Right ventricle myocardium superior (tissue), 1 donor: ENCODE measurements at regions not wholly inside any gene's neighbourhood (a gene's known extent, or its start where the extent isn't known, plus 50 kb on each side); places are given as distances from the start of the nearest gene placed in this dataset.
A peak's percentile ranks its signal among the peaks of the same experiment; 100 is the strongest.
"Not testable (repeated sequence)": the region's sequence is repeated elsewhere in the genome, so short reads cannot be mapped to it uniquely, and the experiment has no call there.

Experiments
- ATAC-seq: fragments of 200-7000 bp; cut with Tn5 transposase; one replicate; pipeline ENCODE4 v1.9.1; 2020; ENCODE audit warnings: mild to moderate bottlenecking; ENCODE audit not compliant: poor library complexity
- DNase-seq: peaks from one replicate; pipeline ENCODE4 v3.0.0-alpha.2; 2020
- intact Hi-C: fragments of 100-400 bp; cut with DNase I; formaldehyde crosslinking; loops from one replicate; pipeline ENCODE4 v1.11.2; 2022
- donor health status: DM: no; HTN: yes; CAD: no; lungs with severe emphysema.

- DNase-seq (no peak), ATAC-seq (no peak)
- intact Hi-C loops: no loop called here
These were observed 257.5 kb downstream of the KTN1 start for GRCh38 chr14:55837467-55837866.

DNA sequence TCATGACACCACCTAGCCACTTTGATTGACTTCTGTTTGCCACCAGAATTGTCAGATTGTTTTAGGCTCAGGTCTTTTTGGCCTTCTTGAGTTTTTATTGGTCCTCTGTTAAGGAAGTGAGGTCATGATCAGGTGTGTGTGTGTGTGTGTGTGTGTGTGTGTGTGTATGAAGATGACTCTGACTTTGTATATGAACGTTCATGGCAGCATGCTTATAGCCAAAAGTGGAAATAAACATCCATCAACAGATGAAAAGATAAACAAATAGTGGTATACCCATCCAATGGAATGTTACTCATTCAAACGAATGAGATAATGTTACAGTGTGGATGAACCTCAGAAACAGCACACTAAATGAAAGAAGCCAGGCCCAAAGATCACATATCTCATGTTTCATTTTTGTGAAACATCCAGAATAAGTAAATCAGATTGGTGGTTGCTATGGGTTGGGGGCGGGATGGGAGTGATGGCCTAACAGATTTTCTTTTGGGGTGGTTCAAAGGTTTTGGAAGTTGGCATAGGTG is 258.6 kb downstream of the KTN1 start:
- DNase-seq (no peak), ATAC-seq (no peak)
- intact Hi-C loops: no loop called here

GRCh38 chr14:55839301-55839947 is 259.4 kb downstream of the KTN1 start:
- ATAC-seq, intact Hi-C loops, DNase-seq: not testable (repeated sequence)

- ATAC-seq (no peak), DNase-seq (no peak)
- intact Hi-C loops: no loop called here
These were observed 260.8 kb downstream of the KTN1 start for GRCh38 chr14:55840821-55841220.

GRCh38 chr14:55841625-55842024 is 261.6 kb downstream of the KTN1 start:
- DNase-seq (no peak), ATAC-seq (no peak)
- intact Hi-C loops: no loop called here

- ATAC-seq (no peak), DNase-seq (no peak)
- intact Hi-C loops: no loop called here
These were observed 263.9 kb downstream of the KTN1 start for GRCh38 chr14:55843718-55844403.

DNA sequence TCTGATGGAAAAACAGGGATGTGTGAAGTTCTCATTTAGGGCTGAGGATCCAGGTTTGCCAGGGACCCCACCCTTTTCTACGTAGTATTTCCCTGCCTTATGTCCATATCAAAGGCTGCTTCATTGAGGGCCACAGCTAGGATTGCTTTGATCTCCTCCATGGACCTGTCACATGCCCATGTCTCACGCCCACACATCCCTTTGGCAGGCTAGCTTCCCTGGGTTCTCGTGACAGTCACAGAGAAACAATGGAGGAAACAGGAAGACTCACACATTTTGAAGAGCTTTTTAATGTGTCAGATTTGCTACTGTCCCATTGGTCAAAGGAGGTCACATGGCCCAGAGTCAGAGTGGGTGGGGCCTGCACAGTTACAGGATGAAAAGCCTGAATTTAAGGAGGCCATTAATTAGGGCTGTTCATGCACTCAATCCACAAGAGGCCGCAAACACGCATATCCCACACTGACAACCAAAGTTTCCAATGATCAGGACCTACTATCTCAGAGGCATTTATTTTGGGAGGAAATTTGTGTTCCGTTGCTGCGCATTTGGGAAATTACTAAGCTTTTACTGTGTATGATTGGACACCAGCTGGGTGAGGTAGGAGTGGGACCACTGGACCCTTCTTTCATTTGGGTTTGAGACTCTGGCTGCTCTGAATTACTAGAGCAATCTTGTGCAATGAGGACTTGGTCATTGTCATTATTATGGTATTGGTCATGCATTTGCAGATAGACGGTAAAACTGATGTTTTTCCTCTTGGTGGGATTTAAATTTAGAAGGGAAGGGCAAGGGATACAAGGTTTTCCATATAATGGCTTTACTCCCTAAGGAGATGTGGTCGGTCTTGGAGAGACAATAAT is 266.2 kb downstream of the KTN1 start:
- intact Hi-C loops: no loop called here
- ATAC-seq (no peak), DNase-seq (no peak)

DNA sequence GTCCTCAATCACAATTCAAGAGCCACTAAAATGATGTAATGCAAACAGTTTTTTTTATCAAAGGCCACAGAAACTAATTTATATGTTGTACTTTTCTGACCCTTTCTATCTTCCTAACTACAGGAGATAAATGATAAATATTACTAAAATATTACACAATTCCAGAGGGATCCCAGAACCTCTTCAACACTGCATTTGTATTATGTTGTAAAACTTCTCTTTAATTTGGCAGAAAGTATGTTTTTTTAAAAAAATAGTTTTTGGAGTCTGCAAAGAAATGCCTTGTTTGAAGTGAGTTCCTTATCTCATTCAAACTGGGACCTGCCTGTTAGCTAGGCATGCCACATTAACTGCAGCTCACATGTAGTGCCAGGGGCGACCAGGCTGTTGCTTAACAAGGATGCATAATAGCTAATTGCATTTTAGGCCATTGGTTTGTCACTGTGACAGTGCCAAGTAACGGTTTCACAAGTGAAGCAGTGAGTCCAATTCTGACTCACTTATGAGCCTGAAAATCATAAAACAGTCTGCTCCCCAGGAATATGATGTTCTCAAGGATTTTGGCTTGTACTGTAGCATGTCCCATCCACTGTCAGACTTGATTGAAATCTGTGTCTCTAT is 266.9 kb downstream of the KTN1 start:
- DNase-seq (peak; percentile 56), ATAC-seq (peak; percentile 54)
- intact Hi-C loops: no loop called here

DNA sequence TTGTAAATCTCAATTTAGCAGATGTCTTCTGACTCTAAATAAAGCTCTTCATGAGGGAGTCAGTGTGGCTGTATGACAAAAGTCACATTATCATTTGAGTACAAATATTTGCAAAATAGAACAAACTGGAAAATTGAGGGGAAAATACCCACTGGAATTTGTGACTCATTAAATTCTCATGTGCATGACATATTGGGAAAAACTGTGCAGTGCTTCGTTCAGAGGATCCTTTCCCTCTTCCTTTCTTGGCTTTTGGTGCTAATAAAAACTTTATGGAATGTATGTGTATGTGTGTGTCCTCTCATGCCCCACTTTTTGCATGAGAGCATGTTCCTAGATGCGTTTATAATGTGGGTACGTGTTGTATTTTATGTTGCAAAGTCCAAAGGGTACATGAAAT is 267.8 kb downstream of the KTN1 start:
- ATAC-seq: no peak
- DNase-seq: no peak
- intact Hi-C loops: no loop called here

GRCh38 chr14:55848964-55849363 is 269.0 kb downstream of the KTN1 start:
- ATAC-seq (no peak), DNase-seq (no peak)
- intact Hi-C loops: no loop called here

GRCh38 chr14:55849833-55850232 is 268.4 kb upstream of the PELI2 start:
- DNase-seq (no peak), ATAC-seq (no peak)
- intact Hi-C loops: no loop called here

GRCh38 chr14:55850825-55851241 is 267.4 kb upstream of the PELI2 start:
- peak; percentile 21 for ATAC-seq
- intact Hi-C loops: no loop called here
- DNase-seq: no peak

GRCh38 chr14:55851301-55851700 is 266.9 kb upstream of the PELI2 start:
- ATAC-seq: peak; percentile 51
- DNase-seq: no peak
- intact Hi-C loops: no loop called here

DNA sequence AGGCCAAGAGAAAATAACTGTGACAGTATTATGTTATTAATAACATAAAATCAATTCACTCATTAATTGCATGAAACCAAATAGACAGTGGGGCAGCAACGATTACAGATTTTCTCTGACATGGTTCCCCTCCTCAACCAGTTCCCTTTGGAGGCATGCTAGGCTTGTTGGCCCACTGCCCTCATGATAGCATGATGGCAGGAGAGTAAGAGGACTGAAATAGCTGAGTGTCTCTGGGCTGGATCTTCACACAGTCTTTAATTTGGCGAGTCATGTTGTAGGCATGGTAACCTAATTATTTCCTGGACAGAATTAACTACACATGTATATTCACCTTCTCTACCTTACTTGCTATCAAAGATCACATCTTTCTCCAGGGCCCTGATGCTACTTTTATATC is 266.2 kb upstream of the PELI2 start:
- intact Hi-C loops: no loop called here
- DNase-seq: peak; percentile 42
- ATAC-seq: peak; percentile 82

- intact Hi-C loops: no loop called here
- ATAC-seq (no peak), DNase-seq (no peak)
These were observed 262.5 kb upstream of the PELI2 start for GRCh38 chr14:55855751-55856150.

DNA sequence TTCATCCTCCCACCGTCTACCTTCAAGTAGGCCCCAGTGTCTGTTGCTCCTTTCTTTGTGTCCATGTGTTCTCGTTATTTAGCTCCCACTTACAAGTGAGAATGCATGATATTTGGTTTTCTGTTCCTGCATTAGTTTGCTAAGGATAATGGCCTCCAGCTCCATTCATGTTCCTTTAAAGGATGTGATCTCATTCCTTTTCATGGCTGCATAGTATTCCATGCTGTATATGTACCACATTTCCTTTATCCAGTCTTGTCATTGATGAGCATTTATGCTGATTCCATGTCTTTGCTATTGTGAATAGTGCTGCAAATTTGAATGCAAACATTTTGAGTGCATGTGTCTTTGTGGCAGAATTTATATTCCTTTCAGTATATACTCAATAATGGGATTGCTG is 259.6 kb upstream of the PELI2 start:
- intact Hi-C loops: no loop called here
- DNase-seq: no peak
- ATAC-seq: no peak

DNA sequence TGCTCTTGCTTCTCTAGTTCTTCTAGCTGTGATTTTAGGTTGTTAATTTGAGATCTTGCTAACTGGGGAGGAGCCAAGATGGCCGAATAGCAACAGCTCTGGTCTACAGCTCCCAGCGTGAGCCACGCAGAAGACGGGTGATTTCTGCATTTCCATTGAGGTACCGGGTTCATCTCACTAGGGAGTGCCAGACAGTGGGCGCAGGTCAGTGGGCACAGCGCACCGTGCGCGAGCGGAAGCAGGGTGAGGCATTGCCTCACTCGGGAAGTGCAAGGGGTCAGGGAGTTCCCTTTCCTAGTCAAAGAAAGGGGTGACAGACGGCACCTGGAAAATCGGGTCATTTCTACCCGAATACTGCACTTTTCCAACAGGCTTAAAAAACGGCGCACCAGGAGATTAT is 256.6 kb upstream of the PELI2 start:
- intact Hi-C loops, ATAC-seq, DNase-seq: not testable (repeated sequence)

DNA sequence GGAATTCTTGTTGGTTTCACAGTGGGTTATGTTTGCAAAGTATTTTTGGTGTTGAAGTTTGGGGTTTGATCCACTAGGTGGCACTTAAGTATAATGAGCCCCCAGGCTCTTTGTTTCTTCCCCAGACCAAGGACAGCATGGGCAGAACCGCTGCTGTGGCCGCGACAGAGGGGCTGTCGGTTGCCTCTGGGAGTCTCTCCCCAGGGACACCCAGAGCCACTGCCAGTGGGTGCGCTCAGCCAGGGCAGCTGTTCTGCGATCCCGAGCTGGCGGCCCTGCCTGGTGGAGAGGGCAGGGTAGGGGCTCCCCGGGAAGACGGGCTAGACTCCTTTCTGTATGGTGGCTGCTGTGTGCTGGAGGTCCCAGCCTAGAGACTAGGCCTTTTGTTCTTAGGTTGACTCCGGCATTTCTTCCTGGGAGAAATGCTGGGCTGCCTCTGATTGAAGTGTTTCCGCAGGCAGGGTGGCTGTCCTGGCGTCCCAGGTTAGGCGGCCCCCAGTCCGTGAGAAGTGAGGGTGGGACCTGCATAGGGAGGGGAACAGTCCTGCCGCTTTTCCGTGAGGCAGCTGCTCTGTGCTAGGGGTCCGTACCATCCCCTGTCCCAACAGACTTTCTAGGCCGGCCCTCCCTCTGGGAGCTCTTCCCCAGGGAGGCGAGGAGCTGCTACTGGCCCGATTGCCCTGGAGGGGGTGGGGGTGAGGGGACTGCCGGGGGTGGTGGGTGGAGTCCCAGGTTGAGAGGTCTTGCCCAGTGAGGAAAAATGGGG is 253.1 kb upstream of the PELI2 start:
- intact Hi-C loops: no loop called here
- ATAC-seq: no peak

More for the DNA sequence above, 253.1 kb upstream of the PELI2 start:
- DNase-seq: no peak
